ENCODE measurements at regions not wholly inside any gene's neighbourhood (a gene's known extent, or its start where the extent isn't known, plus 50 kb on each side); places are given as distances from the start of the nearest gene placed in this dataset.

- intact Hi-C loops (cut with micrococcal nuclease) = no loop called here
- TF ChIP-seq, protein P1, sequence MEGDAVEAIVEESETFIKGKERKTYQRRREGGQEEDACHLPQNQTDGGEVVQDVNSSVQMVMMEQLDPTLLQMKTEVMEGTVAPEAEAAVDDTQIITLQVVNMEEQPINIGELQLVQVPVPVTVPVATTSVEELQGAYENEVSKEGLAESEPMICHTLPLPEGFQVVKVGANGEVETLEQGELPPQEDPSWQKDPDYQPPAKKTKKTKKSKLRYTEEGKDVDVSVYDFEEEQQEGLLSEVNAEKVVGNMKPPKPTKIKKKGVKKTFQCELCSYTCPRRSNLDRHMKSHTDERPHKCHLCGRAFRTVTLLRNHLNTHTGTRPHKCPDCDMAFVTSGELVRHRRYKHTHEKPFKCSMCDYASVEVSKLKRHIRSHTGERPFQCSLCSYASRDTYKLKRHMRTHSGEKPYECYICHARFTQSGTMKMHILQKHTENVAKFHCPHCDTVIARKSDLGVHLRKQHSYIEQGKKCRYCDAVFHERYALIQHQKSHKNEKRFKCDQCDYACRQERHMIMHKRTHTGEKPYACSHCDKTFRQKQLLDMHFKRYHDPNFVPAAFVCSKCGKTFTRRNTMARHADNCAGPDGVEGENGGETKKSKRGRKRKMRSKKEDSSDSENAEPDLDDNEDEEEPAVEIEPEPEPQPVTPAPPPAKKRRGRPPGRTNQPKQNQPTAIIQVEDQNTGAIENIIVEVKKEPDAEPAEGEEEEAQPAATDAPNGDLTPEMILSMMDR (IDR thresholded peaks at IDR 0.05; ENCODE audit: borderline replicate concordance) = no peak
- Histone ChIP-seq H3K9me3 (replicated peaks) (no peaks in the 10 kb centered on the region), H3K4me3 (no peak overlapping the region), H3K27me3 (ENCODE audit: low read depth) (peaks cover 11% of the 10 kb centered on the region), H3K4me1 (peaks cover 3% of the 10 kb centered on the region), H3K36me3 (no peaks in the 10 kb centered on the region), H3K27ac (replicated peaks) (no peak overlapping the region)
- DNase-seq = no peak
Measured at GRCh38 chr4:53782458-53782845, 191.2 kb upstream of the LNX1 start.

DNA sequence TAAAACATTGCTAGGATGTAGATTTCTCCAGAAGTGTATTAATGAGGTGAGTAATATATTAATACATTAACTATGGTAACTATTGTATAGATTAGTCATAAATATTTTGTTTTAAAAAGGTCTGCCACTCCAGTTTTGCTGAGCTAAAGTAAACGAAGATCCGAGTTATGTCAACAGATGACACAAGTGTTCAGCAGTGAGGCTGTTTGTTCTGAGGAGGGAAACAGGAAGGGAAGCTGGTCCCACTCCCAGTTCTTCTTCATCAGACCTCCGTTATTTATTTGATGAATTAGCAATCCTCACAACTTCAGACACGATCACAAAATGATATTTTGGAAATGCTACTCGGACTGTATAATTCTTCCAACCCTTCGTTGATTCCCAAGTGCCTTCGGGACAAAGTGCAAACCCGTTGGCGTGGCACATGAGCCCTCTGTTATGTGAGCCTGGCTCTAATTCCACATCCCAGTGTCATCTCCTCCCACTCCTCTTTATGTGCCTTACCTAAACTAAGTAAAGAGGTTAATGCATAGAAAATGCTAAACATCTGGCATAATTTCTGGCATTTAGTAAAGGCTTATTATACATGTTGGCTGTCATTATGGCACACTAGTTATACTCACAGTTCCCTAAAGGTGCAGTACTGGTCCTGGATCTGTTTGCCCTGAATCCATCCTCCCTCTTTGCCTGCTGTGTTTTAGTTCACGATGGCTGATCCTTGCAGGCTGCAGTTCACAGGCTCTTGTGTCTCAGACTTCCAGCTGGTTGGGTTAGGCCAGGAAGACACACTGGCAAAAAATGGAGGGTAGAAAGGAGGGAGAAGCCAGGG is 190.6 kb upstream of the LNX1 start:
- Histone ChIP-seq H3K4me3 (no peak overlapping the region), H3K27me3 (ENCODE audit: low read depth) (peaks cover 11% of the 10 kb centered on the region), H3K4me1 (peaks cover 3% of the 10 kb centered on the region), H3K36me3 (no peaks in the 10 kb centered on the region), H3K27ac (replicated peaks) (no peak overlapping the region), H3K9me3 (replicated peaks) (no peaks in the 10 kb centered on the region)
- no peak for DNase-seq
- TF ChIP-seq, protein P1 (IDR thresholded peaks at IDR 0.05; ENCODE audit: borderline replicate concordance) = no peak
- intact Hi-C loops (cut with micrococcal nuclease) = no loop called here

GRCh38 chr4:53780736-53781400 is 189.6 kb upstream of the LNX1 start:
- Histone ChIP-seq H3K4me1 (peaks cover 3% of the 10 kb centered on the region), H3K27me3 (ENCODE audit: low read depth) (peaks cover 11% of the 10 kb centered on the region), H3K4me3 (no peak overlapping the region), H3K36me3 (no peaks in the 10 kb centered on the region), H3K9me3 (replicated peaks) (no peaks in the 10 kb centered on the region), H3K27ac (replicated peaks) (no peak overlapping the region)
- DNase-seq = no peak
- TF ChIP-seq, protein P1 (IDR thresholded peaks at IDR 0.05; ENCODE audit: borderline replicate concordance) = no peak
- intact Hi-C loops (cut with micrococcal nuclease) = no loop called here

DNA sequence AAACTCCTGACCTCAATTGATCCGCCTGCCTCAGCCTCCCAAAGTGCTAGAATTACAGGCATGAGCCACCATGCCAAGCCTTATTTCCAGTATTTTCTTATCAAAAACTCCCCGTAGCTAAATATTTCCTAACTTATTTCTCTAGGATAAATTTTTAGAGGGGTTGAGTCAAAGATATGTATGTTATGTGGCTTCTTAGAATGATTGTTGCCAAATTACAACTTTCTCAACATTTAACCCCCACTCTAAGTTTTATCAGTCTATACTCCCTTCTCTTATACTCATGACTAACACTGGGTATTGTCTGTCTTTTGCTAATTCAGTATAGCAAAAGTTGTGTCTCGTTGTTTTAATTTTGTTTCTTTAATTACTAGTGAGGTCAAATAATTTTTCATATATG is 187.7 kb upstream of the LNX1 start:
- H3K27me3 ChIP-seq (ENCODE audit: low read depth) = peaks cover 11% of the 10 kb centered on the region
- H3K4me3 ChIP-seq = no peak overlapping the region
- H3K4me1 ChIP-seq = peaks cover 3% of the 10 kb centered on the region
- H3K27ac ChIP-seq (replicated peaks) = no peak overlapping the region
- TF ChIP-seq, protein P1 (IDR thresholded peaks at IDR 0.05; ENCODE audit: borderline replicate concordance) = no peak
- no peaks in the 10 kb centered on the region for H3K9me3 ChIP-seq (replicated peaks)
- no peak for DNase-seq
- no peaks in the 10 kb centered on the region for H3K36me3 ChIP-seq
- intact Hi-C loops (cut with micrococcal nuclease) = no loop called here

- Histone ChIP-seq H3K36me3 (no peaks in the 10 kb centered on the region), H3K9me3 (replicated peaks) (no peaks in the 10 kb centered on the region), H3K4me3 (no peak overlapping the region), H3K27me3 (ENCODE audit: low read depth) (peaks cover 11% of the 10 kb centered on the region), H3K4me1 (peaks cover 3% of the 10 kb centered on the region), H3K27ac (replicated peaks) (peak overlapping the region; percentile 43)
- no peak for DNase-seq
- intact Hi-C loops (cut with micrococcal nuclease) = no loop called here
- TF ChIP-seq, protein P1 (IDR thresholded peaks at IDR 0.05; ENCODE audit: borderline replicate concordance) = no peak
Measured at GRCh38 chr4:53778155-53778554, 186.9 kb upstream of the LNX1 start.
